ENCODE measurements at regions not wholly inside any gene's neighbourhood (a gene's known extent, or its start where the extent isn't known, plus 50 kb on each side); places are given as distances from the start of the nearest gene placed in this dataset.

DNA sequence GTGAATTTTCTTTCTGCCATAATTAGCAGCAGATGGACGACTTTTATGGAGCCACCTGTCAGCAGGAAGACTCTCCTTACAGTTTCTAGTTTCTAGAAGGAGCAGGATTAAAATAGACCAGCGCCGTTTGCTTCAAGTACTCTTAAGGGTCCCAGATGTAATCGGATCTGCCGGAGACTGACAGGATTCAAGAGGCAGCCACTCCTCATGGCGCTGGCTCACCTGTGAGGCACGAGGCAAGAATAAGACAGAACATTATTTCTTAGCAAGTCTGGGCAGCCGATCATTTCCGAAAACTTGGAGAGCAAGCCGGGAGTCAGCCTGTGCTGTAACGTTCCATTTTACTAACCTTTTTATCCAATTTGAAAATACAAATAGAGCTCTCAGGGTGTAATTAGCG is 410.4 kb upstream of the RORA start:
- Mint-ChIP-seq H3K4me3 (no peak overlapping the region), H3K36me3 (ENCODE audit: insufficient read depth) (no peaks in the 10 kb centered on the region), H3K4me1 (no peaks in the 10 kb centered on the region), H3K27ac (ENCODE audit: low read depth) (no peak overlapping the region), H3K9me3 (peaks cover 4% of the 10 kb centered on the region), H3K27me3 (peaks cover 50% of the 10 kb centered on the region)
- no peak for DNase-seq (ENCODE audit: low spot score in 2 of 2)
- ATAC-seq (replicated peaks; ENCODE audit: extremely low read depth, poor library complexity, severe bottlenecking): no peak

DNA sequence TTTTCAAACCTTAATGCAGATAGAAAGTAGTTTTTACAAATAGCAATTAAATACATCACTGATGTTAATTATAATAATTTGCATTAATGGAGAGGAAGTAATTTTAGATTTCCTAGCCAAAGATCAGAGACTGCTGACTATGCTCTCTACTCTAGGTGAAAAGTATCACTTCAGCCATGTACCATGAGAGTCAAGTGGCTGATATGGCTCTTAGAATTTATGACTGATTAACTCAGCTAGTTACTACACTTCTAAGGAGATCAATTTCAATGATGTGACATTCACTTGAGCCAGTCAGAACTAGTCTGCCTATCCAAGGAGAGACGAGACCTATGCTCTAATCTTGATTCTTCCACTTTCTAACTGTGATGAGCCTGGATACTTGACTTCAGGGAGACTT is 405.7 kb upstream of the RORA start:
- Mint-ChIP-seq H3K27ac (ENCODE audit: low read depth) (no peak overlapping the region), H3K9me3 (peaks cover 4% of the 10 kb centered on the region), H3K4me3 (no peak overlapping the region), H3K4me1 (no peaks in the 10 kb centered on the region), H3K27me3 (peaks cover 37% of the 10 kb centered on the region), H3K36me3 (ENCODE audit: insufficient read depth) (no peaks in the 10 kb centered on the region)
- DNase-seq (ENCODE audit: low spot score in 2 of 2) (no peak), ATAC-seq (replicated peaks; ENCODE audit: extremely low read depth, poor library complexity, severe bottlenecking) (no peak)

DNA sequence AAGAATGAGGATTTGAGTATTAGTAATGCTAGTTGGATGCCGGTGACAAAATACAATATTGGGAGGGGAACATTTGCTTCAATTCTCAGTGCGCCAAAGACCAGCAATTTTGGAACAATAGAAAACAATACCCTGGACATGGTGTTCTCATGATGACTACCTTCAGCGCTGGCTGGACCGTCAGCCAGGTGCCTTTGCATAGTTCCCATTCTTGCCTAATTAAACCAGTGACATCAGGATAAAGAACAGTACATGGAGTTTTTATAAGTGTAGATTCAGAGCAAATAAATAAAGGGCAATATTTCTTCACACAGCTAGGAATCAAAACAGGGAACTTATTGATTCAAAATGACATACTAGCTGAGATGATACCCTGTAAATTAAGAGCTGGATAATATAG is 404.8 kb upstream of the RORA start:
- H3K27me3 Mint-ChIP-seq: peaks cover 32% of the 10 kb centered on the region
- H3K9me3 Mint-ChIP-seq: peaks cover 4% of the 10 kb centered on the region
- no peak for ATAC-seq (replicated peaks; ENCODE audit: extremely low read depth, poor library complexity, severe bottlenecking)
- no peaks in the 10 kb centered on the region for H3K36me3 Mint-ChIP-seq (ENCODE audit: insufficient read depth)
- DNase-seq (ENCODE audit: low spot score in 2 of 2): no peak
- no peak overlapping the region for H3K27ac Mint-ChIP-seq (ENCODE audit: low read depth)
- no peaks in the 10 kb centered on the region for H3K4me1 Mint-ChIP-seq
- H3K4me3 Mint-ChIP-seq: no peak overlapping the region

DNA sequence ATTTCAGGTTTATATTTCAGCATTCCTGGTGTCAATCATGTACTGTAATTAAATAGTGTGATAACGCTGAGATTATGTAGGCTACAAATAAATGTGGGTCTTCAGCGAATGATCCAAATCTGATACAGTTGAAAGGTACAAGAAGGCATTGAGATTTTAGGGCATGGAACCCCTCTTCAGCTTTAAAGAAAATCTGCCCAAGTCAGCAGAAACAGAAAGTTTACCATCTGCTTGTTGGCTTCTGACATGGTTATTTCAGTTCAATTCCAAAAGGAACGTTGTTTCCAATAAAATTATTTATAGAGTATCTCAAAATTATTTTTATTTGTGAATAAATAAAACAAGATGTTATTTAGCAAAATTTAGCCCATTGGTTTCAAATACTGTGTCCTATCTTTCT is 400.2 kb upstream of the RORA start:
- no peak overlapping the region for H3K4me3 Mint-ChIP-seq

DNA sequence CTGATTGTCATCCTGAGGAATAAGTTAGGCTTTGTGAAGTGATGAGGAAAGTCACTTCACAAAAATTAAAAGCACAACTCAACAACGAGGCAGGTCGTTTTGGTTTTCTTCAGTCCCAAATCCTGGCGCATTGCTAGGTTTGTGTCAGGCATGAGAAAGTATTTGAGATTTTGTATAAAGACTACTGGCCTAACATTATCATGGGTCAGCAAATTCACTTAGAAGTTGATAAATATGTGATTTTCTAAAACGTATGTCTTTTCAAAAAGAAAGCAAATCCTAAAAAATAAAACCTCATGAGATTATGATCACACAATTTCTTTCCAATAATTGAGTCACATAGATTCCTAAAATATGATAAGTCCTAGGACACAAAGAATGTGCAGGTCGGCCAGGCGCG is 395.8 kb upstream of the RORA start:
- Mint-ChIP-seq H3K27ac (ENCODE audit: low read depth) (no peak overlapping the region), H3K4me1 (no peaks in the 10 kb centered on the region), H3K9me3 (no peaks in the 10 kb centered on the region), H3K27me3 (peaks cover 27% of the 10 kb centered on the region), H3K36me3 (ENCODE audit: insufficient read depth) (no peaks in the 10 kb centered on the region), H3K4me3 (no peak overlapping the region)
- no peak for ATAC-seq (replicated peaks; ENCODE audit: extremely low read depth, poor library complexity, severe bottlenecking)
- no peak for DNase-seq (ENCODE audit: low spot score in 2 of 2)

More for the DNA sequence above, 400.2 kb upstream of the RORA start:
- Mint-ChIP-seq H3K4me1 (no peaks in the 10 kb centered on the region), H3K27ac (ENCODE audit: low read depth) (no peak overlapping the region), H3K27me3 (peaks cover 20% of the 10 kb centered on the region), H3K9me3 (no peaks in the 10 kb centered on the region), H3K36me3 (ENCODE audit: insufficient read depth) (no peaks in the 10 kb centered on the region)
- DNase-seq (ENCODE audit: low spot score in 2 of 2): no peak
- no peak for ATAC-seq (replicated peaks; ENCODE audit: extremely low read depth, poor library complexity, severe bottlenecking)

DNA sequence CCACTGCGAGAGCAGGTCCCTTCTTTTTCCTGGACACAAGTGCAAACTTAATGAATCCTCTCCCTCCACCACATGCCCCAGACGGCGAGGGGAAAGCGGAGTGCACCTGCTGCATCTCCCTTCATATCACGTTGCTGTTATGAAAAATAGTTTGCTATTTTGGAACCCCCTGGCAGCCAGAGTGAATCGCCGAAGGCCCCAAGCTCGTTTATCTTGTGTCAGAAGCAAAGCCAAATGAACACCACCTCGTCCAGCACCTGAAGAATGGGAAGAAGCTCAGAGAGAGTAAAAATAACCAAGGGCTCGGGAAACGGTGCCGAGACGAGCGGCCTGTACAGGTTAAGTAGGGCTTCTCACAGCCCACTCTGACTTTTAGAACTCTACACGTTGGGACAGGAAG is 394.6 kb upstream of the RORA start:
- ATAC-seq (replicated peaks; ENCODE audit: extremely low read depth, poor library complexity, severe bottlenecking) (no peak), DNase-seq (ENCODE audit: low spot score in 2 of 2) (no peak)
- H3K4me3 Mint-ChIP-seq: no peak overlapping the region
- H3K27ac Mint-ChIP-seq (ENCODE audit: low read depth): no peak overlapping the region
- no peaks in the 10 kb centered on the region for H3K36me3 Mint-ChIP-seq (ENCODE audit: insufficient read depth)
- no peaks in the 10 kb centered on the region for H3K9me3 Mint-ChIP-seq
- peaks cover 27% of the 10 kb centered on the region for H3K27me3 Mint-ChIP-seq
- no peaks in the 10 kb centered on the region for H3K4me1 Mint-ChIP-seq

DNA sequence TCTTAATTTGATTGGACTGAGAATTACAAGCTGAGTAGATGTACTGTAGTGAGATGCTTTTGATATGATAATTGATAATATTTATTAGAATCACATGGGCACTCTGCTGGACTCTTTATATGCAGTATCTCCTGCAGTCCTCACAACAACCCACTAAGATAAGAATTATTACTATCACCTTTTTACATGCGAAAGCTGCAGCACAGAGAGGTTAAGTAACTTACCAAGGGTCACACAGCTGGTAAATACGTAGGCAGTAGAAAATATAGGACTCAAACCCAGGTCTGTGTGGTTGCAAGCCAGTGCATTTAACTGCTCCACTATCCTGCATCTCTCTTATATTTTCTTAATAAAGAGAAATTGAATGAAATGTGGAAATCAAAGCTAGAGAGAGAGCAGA is 392.8 kb upstream of the RORA start:
- ATAC-seq (replicated peaks; ENCODE audit: extremely low read depth, poor library complexity, severe bottlenecking) (no peak), DNase-seq (ENCODE audit: low spot score in 2 of 2) (no peak)
- no peak overlapping the region for H3K4me3 Mint-ChIP-seq
- no peak overlapping the region for H3K27ac Mint-ChIP-seq (ENCODE audit: low read depth)
- peaks cover 40% of the 10 kb centered on the region for H3K27me3 Mint-ChIP-seq
- no peaks in the 10 kb centered on the region for H3K36me3 Mint-ChIP-seq (ENCODE audit: insufficient read depth)
- no peaks in the 10 kb centered on the region for H3K4me1 Mint-ChIP-seq
- peaks cover 13% of the 10 kb centered on the region for H3K9me3 Mint-ChIP-seq

DNA sequence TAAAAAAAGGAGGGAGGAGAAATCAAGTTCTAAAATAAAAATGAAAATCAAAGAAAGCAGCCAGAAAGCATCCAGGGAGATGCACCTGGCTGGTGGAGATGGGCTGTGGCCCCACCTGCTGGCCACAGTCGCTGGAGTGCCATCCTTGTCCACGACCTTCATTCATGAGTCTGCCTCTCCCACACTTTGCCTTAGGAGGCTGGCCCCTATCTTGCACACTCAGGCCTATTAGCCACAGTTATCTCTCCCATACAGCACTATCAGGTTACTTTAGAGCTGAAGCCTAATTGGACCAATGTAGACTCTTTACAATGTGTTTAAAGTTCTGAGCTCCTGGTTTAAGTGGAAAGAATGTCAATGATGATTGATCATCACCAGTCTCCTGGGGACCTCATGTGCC is 392.0 kb upstream of the RORA start:
- DNase-seq (ENCODE audit: low spot score in 2 of 2): no peak
- H3K4me1 Mint-ChIP-seq: no peaks in the 10 kb centered on the region

DNA sequence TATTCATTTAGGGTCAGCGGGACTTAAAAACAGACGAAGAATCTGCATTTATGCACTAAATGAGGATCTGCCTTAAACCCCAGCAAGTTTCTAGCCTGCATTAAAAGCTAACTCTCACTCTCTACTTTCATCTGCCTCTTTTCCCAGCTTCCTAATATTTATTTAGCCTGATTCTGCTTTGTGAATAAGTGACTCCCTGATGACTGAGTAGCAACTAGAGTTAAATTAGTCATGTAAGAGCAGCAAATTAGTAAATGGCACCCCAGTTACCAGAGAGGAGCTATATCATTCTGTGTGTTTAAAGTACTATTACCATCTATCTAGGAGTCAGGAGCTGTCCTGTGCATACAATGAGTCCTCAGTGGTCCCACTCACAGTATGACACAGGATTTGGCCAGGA is 391.0 kb upstream of the RORA start:
- no peak for DNase-seq (ENCODE audit: low spot score in 2 of 2)
- H3K36me3 Mint-ChIP-seq (ENCODE audit: insufficient read depth): no peaks in the 10 kb centered on the region
- H3K27me3 Mint-ChIP-seq: peaks cover 56% of the 10 kb centered on the region
- ATAC-seq (replicated peaks; ENCODE audit: extremely low read depth, poor library complexity, severe bottlenecking): no peak
- H3K27ac Mint-ChIP-seq (ENCODE audit: low read depth): no peak overlapping the region
- no peaks in the 10 kb centered on the region for H3K4me1 Mint-ChIP-seq
- H3K4me3 Mint-ChIP-seq: no peak overlapping the region
- peaks cover 20% of the 10 kb centered on the region for H3K9me3 Mint-ChIP-seq

More for the DNA sequence above, 392.0 kb upstream of the RORA start:
- H3K27me3 Mint-ChIP-seq: peaks cover 46% of the 10 kb centered on the region
- H3K27ac Mint-ChIP-seq (ENCODE audit: low read depth): no peak overlapping the region
- H3K36me3 Mint-ChIP-seq (ENCODE audit: insufficient read depth): no peaks in the 10 kb centered on the region
- no peak for ATAC-seq (replicated peaks; ENCODE audit: extremely low read depth, poor library complexity, severe bottlenecking)
- no peak overlapping the region for H3K4me3 Mint-ChIP-seq
- H3K9me3 Mint-ChIP-seq: peaks cover 13% of the 10 kb centered on the region

DNA sequence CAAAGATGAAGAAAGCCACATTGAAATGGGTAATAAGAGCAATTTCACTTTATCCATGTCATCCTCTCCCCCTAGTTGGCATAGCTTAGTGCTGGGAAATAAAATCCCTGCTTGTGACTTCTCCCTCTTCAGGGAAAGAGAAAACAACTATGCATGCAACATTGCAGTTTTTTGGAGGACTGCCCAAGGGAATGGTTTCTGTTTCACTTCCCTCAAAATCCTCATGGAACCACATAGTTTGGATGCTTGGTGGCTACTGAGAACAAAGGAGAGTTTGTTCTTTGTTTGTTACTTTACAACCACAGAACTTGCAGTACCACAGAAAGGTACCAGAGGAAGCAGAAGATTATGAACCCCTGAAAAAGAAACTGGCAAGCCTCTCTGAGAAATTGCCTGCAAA is 384.6 kb upstream of the RORA start:
- Mint-ChIP-seq H3K4me1 (no peaks in the 10 kb centered on the region), H3K27ac (ENCODE audit: low read depth) (no peak overlapping the region), H3K4me3 (no peak overlapping the region), H3K9me3 (peaks cover 39% of the 10 kb centered on the region), H3K36me3 (ENCODE audit: insufficient read depth) (no peaks in the 10 kb centered on the region), H3K27me3 (peaks cover 66% of the 10 kb centered on the region)
- no peak for ATAC-seq (replicated peaks; ENCODE audit: extremely low read depth, poor library complexity, severe bottlenecking)
- DNase-seq (ENCODE audit: low spot score in 2 of 2): no peak

DNA sequence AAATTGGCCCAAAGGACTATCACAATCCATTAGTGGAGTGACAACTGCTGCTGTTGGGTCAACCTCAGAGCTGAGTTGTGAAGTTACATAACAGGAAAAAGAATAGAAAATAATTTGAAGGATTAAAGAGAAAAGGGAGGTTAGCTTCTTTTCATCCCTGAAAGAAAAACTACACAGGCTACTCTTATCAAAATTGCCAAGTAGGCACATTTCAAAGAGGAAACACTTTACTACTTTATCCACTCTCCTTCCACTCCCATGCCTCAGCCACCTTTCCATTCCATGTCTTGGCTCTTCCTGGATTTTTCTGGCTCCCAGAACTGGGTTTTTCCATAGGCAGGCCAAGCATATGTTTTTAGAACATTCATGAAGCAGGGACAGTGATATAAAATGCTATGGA is 384.0 kb upstream of the RORA start:
- ATAC-seq (replicated peaks; ENCODE audit: extremely low read depth, poor library complexity, severe bottlenecking): no peak

DNA sequence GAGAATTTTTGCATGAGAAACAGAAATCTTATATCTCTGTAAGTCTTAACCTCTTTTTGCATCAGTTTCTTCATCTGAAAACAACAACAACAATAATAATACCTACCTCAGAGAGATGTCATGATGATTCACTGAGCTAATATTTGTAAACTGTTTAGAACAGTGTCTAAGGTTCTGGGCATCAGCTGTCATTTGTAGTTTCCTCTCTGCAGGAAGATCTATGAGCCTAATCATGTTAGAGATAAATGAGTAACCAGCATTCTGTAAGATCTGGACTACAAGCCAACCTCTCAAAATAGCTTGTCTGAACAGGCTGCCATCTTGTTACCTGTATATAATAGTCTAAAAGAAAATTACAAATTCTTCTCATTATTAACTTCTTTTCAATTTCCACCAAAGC is 383.0 kb upstream of the RORA start:
- Mint-ChIP-seq H3K9me3 (peaks cover 27% of the 10 kb centered on the region), H3K27me3 (peaks cover 62% of the 10 kb centered on the region), H3K4me3 (no peak overlapping the region), H3K27ac (ENCODE audit: low read depth) (no peak overlapping the region), H3K4me1 (no peaks in the 10 kb centered on the region), H3K36me3 (ENCODE audit: insufficient read depth) (peaks cover 2% of the 10 kb centered on the region)
- ATAC-seq (replicated peaks; ENCODE audit: extremely low read depth, poor library complexity, severe bottlenecking) (no peak), DNase-seq (ENCODE audit: low spot score in 2 of 2) (no peak)

More for the DNA sequence above, 384.0 kb upstream of the RORA start:
- Mint-ChIP-seq H3K36me3 (ENCODE audit: insufficient read depth) (no peaks in the 10 kb centered on the region), H3K27ac (ENCODE audit: low read depth) (no peak overlapping the region), H3K27me3 (peaks cover 62% of the 10 kb centered on the region), H3K9me3 (peaks cover 33% of the 10 kb centered on the region), H3K4me1 (no peaks in the 10 kb centered on the region), H3K4me3 (no peak overlapping the region)
- no peak for DNase-seq (ENCODE audit: low spot score in 2 of 2)

DNA sequence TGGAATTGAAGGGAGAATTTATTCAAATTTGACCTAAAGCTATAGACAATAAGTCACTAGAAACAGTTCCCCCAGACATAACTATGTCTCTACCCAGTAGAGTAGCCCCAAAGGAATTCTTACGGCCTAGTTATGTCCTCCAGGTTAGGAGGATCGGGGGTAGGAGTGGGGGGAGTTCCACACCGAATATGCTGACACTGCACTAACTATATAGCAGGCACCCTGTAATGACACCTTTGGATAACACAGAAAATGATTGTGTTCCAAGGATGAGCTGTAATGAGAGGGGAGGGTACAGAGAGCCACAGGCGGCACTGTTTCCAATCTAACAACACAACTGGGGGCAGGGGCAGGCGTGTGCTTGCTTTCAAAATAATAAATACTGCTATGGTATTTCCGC is 376.2 kb upstream of the RORA start:
- no peak overlapping the region for H3K27ac Mint-ChIP-seq (ENCODE audit: low read depth)
- H3K4me1 Mint-ChIP-seq: no peaks in the 10 kb centered on the region
- no peak overlapping the region for H3K4me3 Mint-ChIP-seq
- DNase-seq (ENCODE audit: low spot score in 2 of 2) (no peak), ATAC-seq (replicated peaks; ENCODE audit: extremely low read depth, poor library complexity, severe bottlenecking) (no peak)
- H3K36me3 Mint-ChIP-seq (ENCODE audit: insufficient read depth): peaks cover 2% of the 10 kb centered on the region
- peaks cover 64% of the 10 kb centered on the region for H3K27me3 Mint-ChIP-seq
- H3K9me3 Mint-ChIP-seq: peaks cover 6% of the 10 kb centered on the region

DNA sequence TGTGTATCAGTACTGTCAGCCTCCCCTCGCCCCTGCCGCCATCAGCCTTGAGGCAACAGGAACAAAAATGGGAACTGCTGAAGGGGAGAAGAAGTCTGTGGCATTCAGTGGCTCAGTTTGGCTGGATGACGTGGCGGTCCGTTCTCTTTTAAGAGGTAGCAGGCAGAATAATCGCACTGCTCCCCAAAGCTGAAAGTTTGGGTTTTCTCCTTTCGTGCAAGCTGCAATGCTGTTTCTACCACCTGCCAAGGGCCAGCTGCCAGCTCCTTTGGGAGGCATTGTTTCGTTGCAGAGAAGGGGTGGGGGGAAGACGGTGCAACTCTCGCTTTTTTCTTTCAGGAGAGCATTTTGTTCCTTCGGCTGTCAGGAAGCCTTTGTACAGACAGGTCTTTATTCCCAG is 369.6 kb upstream of the RORA start:
- ATAC-seq (replicated peaks; ENCODE audit: extremely low read depth, poor library complexity, severe bottlenecking) (no peak), DNase-seq (ENCODE audit: low spot score in 2 of 2) (no peak)
- no peak overlapping the region for H3K4me3 Mint-ChIP-seq
- H3K36me3 Mint-ChIP-seq (ENCODE audit: insufficient read depth): no peaks in the 10 kb centered on the region
- H3K9me3 Mint-ChIP-seq: no peaks in the 10 kb centered on the region
- H3K27ac Mint-ChIP-seq (ENCODE audit: low read depth): no peak overlapping the region
- no peaks in the 10 kb centered on the region for H3K4me1 Mint-ChIP-seq
- H3K27me3 Mint-ChIP-seq: peaks cover 9% of the 10 kb centered on the region

Data from central memory CD8-positive, alpha-beta T cell (primary cell).